SU-DHL-6 (cell line): ENCODE measurements at regions not wholly inside any gene's neighbourhood (a gene's known extent, or its start where the extent isn't known, plus 50 kb on each side); places are given as distances from the start of the nearest gene placed in this dataset.

Experiments used
- EZH2phosphoT487 ChIP-seq: fragments of 200-600 bp; sonication (generic), shearing (Covaris generic); conservative IDR thresholded peaks from 2 replicates; pipeline ENCODE4 v1.6.1; 2018; ENCODE audit warnings: mild to moderate bottlenecking, antibody characterized with exemption, low read length, moderate library complexity, mixed read lengths
- TF ChIP-seq, protein P1 (sequence below): fragments of 200-600 bp; sonication (generic); IDR thresholded peaks from one replicate; pipeline ENCODE4 v1.5.1; 2017; ENCODE audit warnings: antibody characterized with exemption, mild to moderate bottlenecking, low read length, moderate library complexity; ENCODE audit not compliant: insufficient read depth, poor library complexity, severe bottlenecking

DNA sequence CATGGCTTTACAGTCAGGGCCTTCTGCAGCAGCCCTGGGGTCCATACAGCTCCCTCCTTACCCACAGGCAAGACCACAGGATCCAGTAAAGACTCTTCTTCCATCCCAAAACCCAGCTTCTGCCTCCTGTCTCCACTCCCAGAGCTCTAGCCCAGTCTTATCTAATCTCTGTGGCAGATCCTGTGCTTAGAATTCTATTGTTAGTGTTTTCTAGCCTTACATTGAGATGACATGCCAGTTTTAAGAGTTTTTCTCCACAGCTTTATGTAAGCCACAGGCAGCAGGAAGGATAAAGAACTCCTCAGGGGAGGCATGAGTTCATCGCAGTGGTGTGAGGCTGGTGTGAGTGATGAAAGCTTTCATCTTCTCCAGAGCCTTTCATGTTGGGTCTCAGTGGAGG is 129.1 kb downstream of the RCHY1 start:
- TF ChIP-seq, protein P1, sequence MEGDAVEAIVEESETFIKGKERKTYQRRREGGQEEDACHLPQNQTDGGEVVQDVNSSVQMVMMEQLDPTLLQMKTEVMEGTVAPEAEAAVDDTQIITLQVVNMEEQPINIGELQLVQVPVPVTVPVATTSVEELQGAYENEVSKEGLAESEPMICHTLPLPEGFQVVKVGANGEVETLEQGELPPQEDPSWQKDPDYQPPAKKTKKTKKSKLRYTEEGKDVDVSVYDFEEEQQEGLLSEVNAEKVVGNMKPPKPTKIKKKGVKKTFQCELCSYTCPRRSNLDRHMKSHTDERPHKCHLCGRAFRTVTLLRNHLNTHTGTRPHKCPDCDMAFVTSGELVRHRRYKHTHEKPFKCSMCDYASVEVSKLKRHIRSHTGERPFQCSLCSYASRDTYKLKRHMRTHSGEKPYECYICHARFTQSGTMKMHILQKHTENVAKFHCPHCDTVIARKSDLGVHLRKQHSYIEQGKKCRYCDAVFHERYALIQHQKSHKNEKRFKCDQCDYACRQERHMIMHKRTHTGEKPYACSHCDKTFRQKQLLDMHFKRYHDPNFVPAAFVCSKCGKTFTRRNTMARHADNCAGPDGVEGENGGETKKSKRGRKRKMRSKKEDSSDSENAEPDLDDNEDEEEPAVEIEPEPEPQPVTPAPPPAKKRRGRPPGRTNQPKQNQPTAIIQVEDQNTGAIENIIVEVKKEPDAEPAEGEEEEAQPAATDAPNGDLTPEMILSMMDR, result no peak
- TF ChIP-seq EZH2phosphoT487, result no peak
